ENCODE measurements at regions not wholly inside any gene's neighbourhood (a gene's known extent, or its start where the extent isn't known, plus 50 kb on each side); places are given as distances from the start of the nearest gene placed in this dataset.
"Not testable (repeated sequence)": the region's sequence is repeated elsewhere in the genome, so short reads cannot be mapped to it uniquely, and the experiment has no call there.

DNA sequence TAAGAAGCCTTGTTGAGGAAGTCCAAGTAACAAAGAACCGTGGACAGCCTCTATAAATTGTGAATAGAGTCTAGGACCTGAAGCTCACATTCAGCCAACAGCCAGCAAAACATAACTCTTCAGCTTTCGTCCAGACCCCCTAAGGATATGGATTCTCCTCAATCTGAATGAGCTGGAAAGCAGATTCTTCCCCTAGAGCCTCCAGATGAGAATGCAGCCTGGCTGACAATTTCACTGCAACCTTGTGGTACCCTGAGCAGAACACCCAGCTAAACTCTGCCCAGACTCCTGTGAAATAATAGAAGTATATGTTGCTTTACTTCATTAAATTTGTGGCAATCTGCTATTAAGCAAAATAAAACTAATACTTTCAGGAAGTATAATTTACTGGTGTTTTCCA lies 483.5 kb upstream of the SLC8A1 start:
- no peak for DNase-seq (ENCODE audit: low read depth in 2 of 2)

DNA sequence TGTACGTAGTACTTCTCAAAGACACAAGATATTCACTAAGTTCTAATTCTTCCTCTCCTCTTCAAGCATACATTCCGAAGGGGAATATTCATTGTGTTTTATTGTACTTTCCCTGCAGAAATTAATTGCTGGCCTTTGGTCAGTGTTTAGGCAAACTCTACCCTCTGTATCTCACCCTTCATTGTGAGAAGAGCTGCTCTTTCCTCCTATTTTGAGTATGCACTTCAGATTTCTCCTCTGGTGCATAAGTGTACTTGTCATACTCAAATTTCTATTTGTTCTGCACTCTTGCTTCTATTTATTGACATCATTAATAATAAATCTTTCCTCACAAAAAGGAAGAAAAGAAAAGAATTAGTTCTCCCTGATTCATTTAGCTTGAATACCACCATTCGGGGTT lies 485.4 kb upstream of the SLC8A1 start:
- no peak for DNase-seq (ENCODE audit: low read depth in 2 of 2)

DNA sequence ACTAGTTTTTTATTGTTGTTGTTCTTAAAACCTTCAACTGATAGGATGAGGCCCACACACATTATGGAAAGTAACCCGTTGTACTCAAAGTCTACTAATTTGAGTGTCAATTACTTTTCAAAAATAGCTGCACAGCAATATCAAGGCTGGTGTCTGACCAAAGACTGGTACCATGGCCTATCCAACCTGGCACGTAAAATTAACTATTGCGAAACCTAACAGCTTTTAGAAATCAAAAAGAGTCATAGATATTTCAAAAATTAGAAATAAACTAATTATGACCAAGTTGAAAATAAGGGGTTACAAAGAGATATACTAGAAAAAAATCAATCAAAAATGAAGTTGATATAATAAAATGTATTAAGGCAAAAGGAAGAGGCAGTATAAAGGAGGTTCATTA lies 501.5 kb upstream of the SLC8A1 start:
- DNase-seq (ENCODE audit: low read depth in 2 of 2) = no peak

DNA sequence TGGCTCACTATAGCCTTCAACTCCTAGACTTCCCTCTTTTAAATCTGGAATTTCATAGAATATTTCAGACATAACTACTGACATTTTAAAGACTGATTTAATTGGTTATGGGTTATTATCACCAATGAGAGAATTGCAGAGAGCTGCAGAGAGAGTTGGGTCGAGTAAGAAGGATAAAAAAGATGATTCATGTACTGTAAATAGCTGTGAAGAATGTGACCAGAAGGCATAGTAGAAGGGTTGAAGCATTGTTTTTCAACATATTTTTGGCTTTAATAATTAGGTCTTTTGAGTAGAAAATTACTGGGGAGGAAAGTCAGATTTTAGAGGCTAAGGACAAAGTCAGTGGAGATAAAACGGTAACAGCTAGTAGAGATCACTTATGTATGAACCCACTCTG lies 503.2 kb upstream of the SLC8A1 start:
- DNase-seq (ENCODE audit: low read depth in 2 of 2) = no peak

DNA sequence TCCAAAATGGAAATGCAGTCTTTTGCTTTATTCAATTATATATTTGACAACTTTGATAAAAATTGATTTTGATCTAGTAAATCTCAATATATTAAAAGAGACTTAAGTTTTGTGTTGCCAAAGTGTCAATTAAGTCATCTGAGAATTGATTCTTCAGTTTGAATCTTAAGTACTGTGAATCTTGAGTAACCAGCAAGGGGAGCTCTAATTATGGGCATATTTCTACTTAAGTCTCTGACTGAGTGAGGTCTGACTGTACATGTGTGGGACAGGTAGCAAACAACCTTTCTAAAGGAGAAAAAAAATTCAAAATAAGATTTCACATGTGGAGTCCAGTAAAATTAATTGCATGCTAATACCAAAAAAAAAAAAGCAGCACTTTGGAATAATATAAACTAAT lies 503.7 kb upstream of the SLC8A1 start:
- no peak for DNase-seq (ENCODE audit: low read depth in 2 of 2)

DNA sequence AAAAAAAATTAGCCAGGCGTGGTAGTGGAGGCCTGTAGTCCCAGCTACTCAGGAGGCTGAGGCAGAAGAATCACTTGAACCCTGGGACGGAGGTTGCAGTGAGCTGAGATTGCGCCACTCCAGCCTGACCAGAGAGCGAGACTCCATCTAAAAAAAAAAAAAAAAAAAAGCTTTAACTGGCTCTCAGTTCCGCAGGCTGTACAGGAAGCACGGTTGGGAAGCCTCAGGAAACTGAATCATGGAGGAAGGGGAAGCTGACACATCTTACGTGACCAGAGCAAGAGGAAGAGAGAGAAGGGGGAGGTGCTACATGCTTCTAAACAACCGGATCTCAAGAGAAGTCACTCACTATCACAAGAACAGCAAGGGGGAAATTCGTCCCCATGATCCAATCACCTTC lies 505.6 kb upstream of the SLC8A1 start:
- no peak for DNase-seq (ENCODE audit: low read depth in 2 of 2)

DNA sequence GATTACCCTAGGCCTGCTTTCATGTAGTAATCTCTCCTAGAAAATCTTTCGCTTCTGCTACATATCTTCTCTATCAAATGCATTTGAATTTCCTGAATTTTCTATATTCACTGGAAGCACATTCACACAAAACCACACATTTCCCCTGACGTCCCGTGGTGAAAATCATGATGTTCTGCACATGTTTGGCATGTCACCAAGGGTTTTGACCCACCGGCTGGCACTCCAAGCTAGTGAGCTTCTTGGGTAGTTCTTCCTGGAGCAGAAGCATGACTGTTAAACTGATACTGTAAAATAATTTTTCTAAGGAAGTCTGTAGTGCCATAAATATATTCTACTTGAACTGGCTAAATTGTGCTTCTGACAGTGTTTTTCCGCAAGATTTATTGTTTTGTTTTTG lies 510.1 kb upstream of the SLC8A1 start:
- DNase-seq (ENCODE audit: low read depth in 2 of 2) = no peak

DNA sequence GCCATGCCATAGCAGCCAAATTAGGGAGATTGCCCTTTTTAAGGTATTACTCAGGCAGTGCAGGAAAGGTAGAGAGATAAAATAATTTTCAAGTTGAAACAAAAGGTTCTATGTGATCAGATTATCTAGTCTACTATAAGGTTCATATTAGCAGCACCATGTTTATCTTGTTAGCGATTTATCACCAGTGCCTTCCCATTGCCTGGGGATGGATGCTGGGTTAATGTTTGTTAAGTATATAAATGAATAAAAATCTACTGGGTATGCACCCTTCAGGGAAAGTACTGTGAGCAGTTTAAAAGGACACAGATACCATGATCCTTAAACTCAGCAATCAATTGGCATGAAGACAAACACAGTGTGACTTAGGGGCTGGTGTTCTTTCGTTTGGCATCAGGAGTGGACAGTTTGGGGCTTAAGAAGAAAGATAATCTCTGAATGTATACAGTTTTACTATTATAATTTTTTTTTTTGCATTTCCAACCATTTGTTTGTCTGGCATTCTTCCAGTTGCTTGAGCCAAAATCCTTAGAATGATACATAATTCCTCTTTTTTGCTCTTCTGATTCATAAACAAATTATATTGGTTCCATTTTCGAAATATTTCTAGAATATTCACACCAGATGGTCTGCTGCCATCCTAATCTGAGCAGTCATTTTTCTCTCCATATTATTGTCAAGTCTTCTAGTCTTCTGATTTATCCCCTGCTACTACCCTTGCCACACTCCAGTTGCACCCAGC lies 512.8 kb upstream of the SLC8A1 start:
- DNase-seq (ENCODE audit: low read depth in 2 of 2) = no peak

DNA sequence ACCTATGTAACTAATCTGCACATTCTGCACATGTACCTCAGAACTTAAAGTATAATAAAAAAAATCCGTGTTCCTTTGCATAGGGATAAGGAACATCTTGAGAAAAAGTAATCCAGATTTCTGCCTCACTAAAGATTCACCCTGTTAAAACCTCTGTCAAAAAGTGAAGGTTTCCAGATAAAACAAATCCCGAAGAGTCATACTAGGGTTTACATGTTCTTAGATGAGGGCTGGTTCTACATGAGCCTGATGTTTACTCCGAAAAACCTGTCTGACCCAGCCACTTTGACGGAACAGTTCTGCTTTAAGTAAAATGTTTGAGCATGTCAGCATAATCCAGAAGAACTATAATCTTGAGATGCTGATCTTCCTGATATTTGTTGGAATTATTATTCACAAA lies 515.6 kb upstream of the SLC8A1 start:
- no peak for DNase-seq (ENCODE audit: low read depth in 2 of 2)

DNA sequence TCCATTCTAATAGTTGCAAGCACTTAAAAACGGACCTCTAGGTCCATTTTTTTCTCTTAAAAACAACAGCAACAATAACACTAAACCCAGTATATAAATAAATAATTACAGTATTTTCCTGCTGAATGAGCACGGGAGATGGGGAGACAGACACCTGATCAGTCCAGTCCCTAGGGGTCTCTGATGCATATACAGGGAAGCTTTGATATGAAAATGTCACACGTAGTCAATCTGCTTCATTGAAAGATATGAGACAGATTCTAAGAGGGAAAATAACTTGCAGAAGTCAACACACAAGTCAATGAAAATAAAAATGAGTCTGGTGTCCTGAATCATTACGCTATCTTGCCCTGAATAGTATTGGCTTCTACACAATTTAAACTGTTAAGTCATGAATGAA lies 523.3 kb upstream of the SLC8A1 start:
- no peak for DNase-seq (ENCODE audit: low read depth in 2 of 2)

DNA sequence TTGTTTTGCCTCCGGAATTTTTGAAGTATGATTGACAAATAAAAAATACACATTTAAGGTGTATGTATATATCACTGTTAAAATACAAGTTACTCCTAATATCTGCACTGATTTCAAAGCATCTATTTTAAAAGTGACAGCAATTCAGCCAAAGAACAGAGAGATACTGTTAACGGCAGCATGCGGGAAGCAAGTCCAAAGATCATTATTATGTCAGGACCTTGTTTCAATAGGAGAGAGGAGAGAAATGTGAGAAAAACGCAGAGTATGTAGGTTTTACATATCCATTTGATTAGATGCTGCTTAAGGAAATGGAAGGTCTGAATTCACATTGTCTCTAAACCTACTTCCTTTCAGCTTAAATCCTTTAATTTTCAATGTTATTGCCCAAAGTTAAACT lies 545.5 kb upstream of the SLC8A1 start:
- DNase-seq (ENCODE audit: low read depth in 2 of 2) = no peak

DNA sequence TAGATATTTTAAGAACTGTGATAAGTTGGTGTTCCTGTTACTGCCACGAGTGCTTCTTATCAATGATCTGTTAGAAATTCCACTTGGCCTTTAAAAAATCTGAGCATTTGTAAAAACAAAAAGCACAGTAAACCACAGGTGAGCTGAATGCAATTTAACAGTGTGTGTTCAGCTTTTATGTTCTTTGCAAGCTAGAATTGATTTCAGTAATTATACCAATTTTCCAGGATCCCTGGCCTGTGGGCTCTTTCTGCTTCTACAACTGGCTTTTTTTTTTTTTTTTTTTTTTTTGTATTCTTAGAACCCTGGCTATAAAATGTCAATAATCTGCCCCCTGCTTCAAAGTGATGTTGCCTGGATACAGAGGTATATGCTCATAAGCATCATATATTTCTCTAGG lies 548.5 kb upstream of the SLC8A1 start:
- DNase-seq (ENCODE audit: low read depth in 2 of 2) = no peak

DNA sequence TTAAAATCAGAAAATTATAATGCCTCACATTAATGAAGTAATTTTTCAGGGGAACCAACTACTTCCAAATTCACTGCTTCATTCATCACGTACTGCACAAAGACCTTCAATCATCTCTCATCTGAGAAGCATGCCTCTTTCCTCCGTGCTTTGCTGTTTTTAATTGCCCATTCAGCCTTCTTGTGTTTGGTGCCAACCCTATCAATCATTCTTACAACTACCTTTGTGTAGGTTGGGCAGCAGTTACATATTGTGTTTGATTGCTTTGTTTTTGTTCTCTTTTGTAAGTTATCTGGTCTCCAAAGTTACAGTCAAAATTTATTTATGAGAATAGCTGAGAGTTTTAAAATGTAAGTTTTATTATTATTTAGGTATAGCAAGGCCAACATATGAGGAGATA lies 549.0 kb upstream of the SLC8A1 start:
- DNase-seq (ENCODE audit: low read depth in 2 of 2) = no peak

DNA sequence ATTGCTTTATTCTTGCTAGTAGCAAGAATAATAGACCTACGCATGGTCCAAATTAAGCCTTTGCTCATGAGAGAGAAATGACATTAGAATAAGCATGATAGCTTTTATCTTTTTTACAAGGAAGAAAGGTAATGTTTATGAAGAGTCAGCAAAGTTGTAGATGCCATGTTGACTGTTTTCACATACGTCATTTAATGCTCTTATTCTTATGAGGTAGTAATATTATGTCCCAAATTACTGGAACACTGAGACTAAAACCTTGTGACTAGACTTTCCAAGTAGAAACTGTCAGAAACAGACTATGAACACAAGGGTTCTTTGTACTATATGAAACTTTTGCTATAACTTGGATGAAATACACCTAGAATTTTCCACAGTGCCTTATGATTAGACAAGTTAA lies 552.8 kb upstream of the SLC8A1 start:
- DNase-seq (ENCODE audit: low read depth in 2 of 2) = no peak

DNA sequence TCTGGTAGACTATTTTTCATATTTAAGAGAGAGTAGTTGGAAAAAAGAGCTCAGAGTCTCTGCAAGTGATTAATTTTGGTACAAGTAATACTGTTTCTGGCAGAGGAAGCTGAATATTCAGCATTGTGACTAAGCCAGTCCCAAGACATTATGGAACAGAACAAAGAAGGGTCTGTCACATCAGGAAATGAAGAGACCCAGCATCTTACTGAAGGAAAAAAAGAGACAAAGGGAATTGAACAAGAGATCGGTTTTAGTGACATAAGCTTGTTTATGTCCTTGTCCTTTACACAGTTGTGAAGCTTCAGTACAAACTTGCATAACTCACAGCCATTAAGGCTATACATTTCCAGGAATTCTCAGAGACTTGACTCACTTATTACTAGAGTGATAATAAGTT lies 568.5 kb upstream of the SLC8A1 start:
- no peak for DNase-seq (ENCODE audit: low read depth in 2 of 2)

DNA sequence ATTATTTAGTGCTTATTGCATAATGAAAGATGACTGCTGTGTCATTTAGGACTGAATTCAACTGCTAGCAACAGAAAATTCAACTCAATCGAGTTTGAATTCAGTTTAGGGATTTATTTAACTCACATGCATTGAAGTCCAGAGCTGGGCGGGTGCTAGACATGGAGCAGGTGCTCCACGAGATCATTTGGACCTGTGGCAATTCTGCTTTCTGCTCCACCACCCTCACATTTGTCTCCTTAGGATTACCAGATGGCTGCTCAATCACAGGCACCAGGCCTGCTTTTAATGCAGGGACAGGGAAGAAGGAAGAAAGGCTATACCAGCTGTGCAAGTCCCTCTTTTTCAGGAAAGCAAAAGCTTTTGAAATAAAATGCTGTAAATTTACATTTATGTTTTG lies 572.9 kb upstream of the SLC8A1 start:
- no peak for DNase-seq (ENCODE audit: low read depth in 2 of 2)

DNA sequence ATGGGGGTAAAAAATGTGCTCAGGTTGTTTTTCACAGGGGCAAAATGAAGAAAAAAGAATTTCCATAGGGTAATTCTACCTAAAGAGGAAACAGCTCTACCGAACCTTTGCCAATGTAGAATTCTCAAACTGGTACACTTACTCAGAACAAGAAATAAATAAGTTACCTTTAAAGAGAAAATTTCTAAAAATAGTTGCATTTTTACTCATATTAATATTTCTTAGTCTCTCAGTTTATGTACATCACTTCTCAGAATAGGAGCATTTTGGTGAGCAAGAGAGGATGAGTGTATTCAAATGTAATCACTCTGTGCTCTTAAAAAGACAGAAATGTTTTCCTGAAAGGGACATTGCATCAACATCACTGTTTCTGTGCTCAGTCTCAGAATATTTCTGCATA lies 574.7 kb upstream of the SLC8A1 start:
- no peak for DNase-seq (ENCODE audit: low read depth in 2 of 2)

DNA sequence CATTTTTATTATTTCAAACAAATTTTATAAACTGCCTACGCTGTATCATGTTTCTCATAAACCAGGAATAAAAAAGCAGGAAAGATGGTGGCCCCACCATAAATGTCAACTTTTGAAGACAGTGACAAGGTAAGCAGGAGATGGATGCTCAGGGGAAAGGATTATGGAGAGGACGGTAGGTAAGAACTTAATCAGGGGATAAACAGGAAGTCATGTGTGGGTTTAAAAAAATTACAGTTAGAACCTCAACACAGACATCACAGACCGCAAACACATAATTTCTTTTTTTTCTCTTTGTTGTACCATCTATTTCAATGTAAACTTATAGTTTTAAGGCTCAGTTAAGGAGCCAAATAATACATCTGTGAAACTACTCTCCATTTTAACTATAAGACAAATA lies 575.2 kb upstream of the SLC8A1 start:
- DNase-seq (ENCODE audit: low read depth in 2 of 2) = no peak

DNA sequence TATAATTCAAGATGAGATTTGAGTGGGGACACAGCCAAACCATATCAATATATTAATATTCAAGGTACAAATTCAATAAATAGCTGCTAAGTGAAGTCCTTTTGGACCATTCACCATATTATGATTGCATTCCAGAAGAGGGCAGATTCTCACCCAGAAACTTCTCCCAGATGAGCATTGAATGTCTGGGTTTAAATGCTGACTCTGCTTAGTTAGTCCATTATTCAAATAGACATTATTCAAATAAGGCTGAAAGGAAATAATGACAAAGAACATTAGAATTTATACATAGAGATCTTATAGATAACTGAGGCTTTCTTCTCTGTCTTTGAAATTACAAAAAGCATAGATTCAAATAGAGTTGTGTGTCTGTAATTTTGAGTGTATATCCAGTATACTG lies 579.4 kb upstream of the SLC8A1 start:
- no peak for DNase-seq (ENCODE audit: low read depth in 2 of 2)

DNA sequence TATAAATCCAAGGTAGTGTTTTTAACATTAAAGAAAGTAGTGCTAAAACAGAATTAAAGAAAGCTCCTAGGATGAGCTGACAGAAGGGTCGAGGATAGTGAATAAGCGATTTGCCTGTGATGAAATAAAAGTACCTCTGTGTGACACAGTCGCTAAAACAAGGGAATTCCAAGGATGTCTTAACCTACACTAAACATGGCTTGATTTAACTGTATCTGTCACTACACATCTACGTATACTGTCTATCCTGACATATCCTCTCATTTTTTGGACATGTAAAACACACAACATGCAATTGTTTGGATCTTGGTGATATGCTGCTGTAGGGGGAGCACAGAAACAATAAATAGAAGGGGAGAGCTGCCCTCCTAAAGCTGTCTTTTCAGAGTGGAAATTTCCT lies 580.8 kb upstream of the SLC8A1 start:
- no peak for DNase-seq (ENCODE audit: low read depth in 2 of 2)

DNA sequence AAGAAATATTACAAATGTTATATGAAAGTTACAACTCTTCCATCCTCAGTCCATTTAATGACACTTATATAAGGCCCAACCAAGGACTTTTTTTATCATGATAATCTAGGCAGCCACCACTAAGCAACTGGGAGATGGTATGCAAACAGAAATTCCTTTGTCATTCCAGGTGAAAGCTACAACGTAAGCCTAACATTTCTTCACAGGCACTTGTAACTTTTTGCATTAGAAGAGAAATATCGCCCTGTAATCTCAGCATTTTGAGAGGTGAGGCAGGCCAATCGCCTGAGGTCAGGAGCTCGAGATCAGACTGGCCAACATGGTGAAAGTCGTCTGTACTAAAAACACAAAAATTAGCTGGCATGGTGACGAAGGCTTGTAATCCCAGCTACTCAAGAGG lies 581.2 kb upstream of the SLC8A1 start:
- no peak for DNase-seq (ENCODE audit: low read depth in 2 of 2)

DNA sequence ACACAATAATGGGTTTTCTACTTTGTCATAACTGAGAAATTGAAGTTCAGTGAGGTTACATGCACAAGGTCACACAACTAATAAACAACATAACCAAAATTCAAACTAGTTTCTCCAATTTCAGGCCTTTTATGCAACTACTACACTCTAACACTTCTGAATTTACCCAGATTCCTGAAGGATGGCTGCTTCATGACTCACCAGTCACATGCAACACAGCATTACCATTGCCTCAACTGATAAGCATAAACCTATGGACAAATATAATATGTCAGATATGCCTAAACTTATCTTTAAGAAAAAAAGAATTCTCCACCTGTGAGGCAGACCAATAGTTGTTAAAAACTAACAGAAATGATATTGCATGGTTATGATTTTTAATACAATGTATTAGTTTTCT lies 586.5 kb upstream of the SLC8A1 start:
- DNase-seq (ENCODE audit: low read depth in 2 of 2) = no peak

DNA sequence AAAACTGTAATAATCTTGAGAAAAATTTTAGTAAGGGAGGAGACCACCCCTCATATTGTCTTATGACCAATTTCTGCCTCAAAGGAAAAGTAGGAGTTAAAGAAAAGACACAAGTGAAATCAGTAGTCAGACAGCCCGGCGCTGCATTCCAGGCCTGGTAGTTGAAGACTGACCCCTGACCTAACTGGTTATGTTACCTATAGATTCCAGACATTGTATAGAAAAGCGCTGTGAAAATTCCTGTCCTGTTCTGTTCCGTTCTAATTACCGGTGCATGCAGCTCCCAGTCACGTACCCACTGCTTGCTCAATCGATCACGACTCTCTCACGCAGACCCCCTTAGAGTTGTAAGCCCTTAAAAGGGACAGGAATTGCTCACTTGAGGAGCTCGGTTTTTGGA lies 587.9 kb upstream of the SLC8A1 start:
- DNase-seq (ENCODE audit: low read depth in 2 of 2) = not testable (repeated sequence)

DNA sequence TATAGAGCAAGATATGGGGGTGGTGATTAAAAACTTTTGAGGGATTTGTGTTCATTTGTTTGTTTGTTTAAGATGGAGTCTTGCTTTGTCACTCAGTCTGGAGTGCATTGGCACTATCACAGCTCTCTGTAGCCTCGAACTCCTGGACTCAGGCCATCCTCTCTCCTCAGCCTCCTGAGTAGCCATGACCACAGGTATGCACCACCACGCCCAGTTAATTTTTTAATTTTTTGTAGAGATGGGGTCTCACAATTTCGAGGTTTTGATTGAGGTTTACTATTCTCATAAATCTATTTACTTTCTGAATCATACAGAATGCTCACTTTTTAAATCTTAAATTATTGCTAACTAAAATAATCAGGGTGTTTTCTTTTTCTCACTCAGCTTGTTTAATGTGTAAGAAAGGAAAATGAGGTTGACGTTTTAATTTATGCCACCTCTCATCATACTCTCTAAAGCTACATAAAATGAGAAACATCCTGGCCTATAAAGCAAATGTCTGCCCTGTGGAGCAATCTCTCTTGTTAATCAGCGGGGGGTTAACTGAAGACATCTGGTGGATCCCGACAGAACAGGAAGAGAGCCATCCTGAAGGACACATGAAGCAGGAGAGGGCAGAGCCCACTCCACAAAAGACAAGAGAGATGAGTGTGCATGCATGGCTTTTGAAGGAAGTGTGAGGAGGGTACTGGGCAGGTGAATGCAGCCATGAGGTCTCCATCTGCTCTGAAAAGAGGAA lies 589.1 kb upstream of the SLC8A1 start:
- DNase-seq (ENCODE audit: low read depth in 2 of 2) = no peak
